Esophagus squamous epithelium (tissue), 5 donors: ENCODE measurements at regions not wholly inside any gene's neighbourhood (a gene's known extent, or its start where the extent isn't known, plus 50 kb on each side); places are given as distances from the start of the nearest gene placed in this dataset.

ENCODE experiments used
- DNase-seq: peaks from one replicate; lab custom pipeline; 2025; lab: John Stamatoyannopoulos, UW
- H3K27ac ChIP-seq, 4 donors: fragments of 200-600 bp; sonication (generic); one replicate each; pipeline ENCODE4 v1.5.1; 2016 to 2019; ENCODE audit warnings: mild to moderate bottlenecking in 1 of 4
- H3K27me3 ChIP-seq, 4 donors: fragments of 200-600 bp; sonication (generic); 1 replicate in 3 of 4; 2 replicates in 1 of 4; pipeline versions ENCODE4 v1.5.1 to v1.6.0; 2017 to 2021; ENCODE audit warnings: antibody characterized with exemption in 1 of 4
- H3K36me3 ChIP-seq, 3 donors: fragments of 200-600 bp; sonication (generic); one replicate each; pipeline ENCODE4 v1.5.1; 2016 to 2019
- H3K4me1 ChIP-seq, 3 donors: fragments of 200-600 bp; sonication (generic); one replicate each; pipeline ENCODE4 v1.5.1; 2017 to 2019
- H3K4me3 ChIP-seq, 4 donors: fragments of 200-600 bp; sonication (generic); 1 replicate in 3 of 4; 2 replicates in 1 of 4; pipeline ENCODE4 v1.5.1; 2016 to 2019; ENCODE audit warnings: mild to moderate bottlenecking in 2 of 4, moderate library complexity in 1 of 4
- H3K9me3 ChIP-seq, 3 donors: fragments of 200-600 bp; sonication (generic); one replicate each; pipeline ENCODE4 v1.5.1; 2016 to 2019
- CTCF ChIP-seq, 6 experiments: fragments of 450-650 bp in 4 of 6; fragments of 200-600 bp in 2 of 6; sonication (generic) in 2 of 6; IDR thresholded peaks; one replicate each; pipeline ENCODE4 v1.5.1; 2016 to 2019; ENCODE audit warnings: antibody characterized with exemption in 6 of 6, mild to moderate bottlenecking in 4 of 6, moderate library complexity in 4 of 6
- POLR2A ChIP-seq, 4 donors: fragments of 450-650 bp; IDR thresholded peaks; one replicate each; pipeline ENCODE4 v1.6.1; 2017; ENCODE audit warnings: antibody characterized with exemption in 4 of 4, mild to moderate bottlenecking in 4 of 4, moderate library complexity in 3 of 4
- WGBS, 2 donors: methylation state at CpG; one replicate each; pipeline ENCODE4 v1.1.5; 2018; 5-methylcytosine and 5-hydroxymethylcytosine counted together
- intact Hi-C: fragments of 100-400 bp; cut with DNase I; formaldehyde crosslinking; loops from one replicate; pipeline ENCODE4 v1.15.0; 2022
- donor health status: DM: yes; HTN: yes; CAD: no.

- Histone ChIP-seq H3K27me3 (no peaks in the 10 kb centered on the region), H3K4me3 (no peak overlapping the region), H3K9me3 (no peaks in the 10 kb centered on the region), H3K4me1 (no peaks in the 10 kb centered on the region), H3K36me3 (no peaks in the 10 kb centered on the region), H3K27ac (no peak overlapping the region)
- 78 to 88% methylated on average over 4 of the region's 4 CpGs for WGBS, 2 donors
- no peak for DNase-seq
- intact Hi-C loops: no loop called here
- TF ChIP-seq POLR2A (IDR thresholded peaks at IDR 0.05) (no peak), CTCF (IDR thresholded peaks at IDR 0.05) (no peak)
These were observed 152.5 kb upstream of the KLF7 start for GRCh38 chr2:207318181-207318628.

DNA sequence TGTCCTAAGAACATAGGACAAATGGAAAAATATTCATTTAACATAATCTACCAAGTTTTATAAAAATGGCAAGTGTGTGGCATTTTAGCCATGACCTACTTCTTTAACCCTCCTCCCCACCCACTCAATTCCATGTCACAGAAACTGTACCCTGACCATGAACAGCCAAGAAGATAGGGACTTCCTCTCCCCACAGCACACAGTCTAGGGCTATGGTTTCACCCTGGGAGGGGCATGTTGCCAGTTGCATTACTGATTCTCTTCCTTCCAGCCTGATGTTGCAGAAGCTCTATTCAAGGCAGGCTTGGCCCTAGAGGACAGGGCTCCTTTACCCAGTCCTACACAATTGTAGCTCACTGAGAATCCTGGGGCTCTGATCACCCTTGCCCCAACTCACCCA lies 153.6 kb upstream of the KLF7 start:
- intact Hi-C loops: no loop called here
- no peaks in the 10 kb centered on the region for H3K4me1 ChIP-seq
- no peaks in the 10 kb centered on the region for H3K36me3 ChIP-seq
- H3K9me3 ChIP-seq: no peaks in the 10 kb centered on the region
- no peak overlapping the region for H3K27ac ChIP-seq
- no peaks in the 10 kb centered on the region for H3K27me3 ChIP-seq
- no peak for DNase-seq
- TF ChIP-seq CTCF (IDR thresholded peaks at IDR 0.05) (no peak), POLR2A (IDR thresholded peaks at IDR 0.05) (no peak)
- H3K4me3 ChIP-seq: no peak overlapping the region

- intact Hi-C loops: no loop called here
- 73 to 76% methylated on average over 5 of the region's 5 CpGs for WGBS, 2 donors
- no peak overlapping the region for H3K4me3 ChIP-seq
- H3K9me3 ChIP-seq: no peaks in the 10 kb centered on the region
- H3K27me3 ChIP-seq: no peaks in the 10 kb centered on the region
- DNase-seq: no peak
- no peaks in the 10 kb centered on the region for H3K36me3 ChIP-seq
- no peaks in the 10 kb centered on the region for H3K4me1 ChIP-seq
- TF ChIP-seq POLR2A (IDR thresholded peaks at IDR 0.05) (no peak), CTCF (IDR thresholded peaks at IDR 0.05) (no peak)
- H3K27ac ChIP-seq: no peak overlapping the region
These were observed 154.8 kb upstream of the KLF7 start for GRCh38 chr2:207320381-207321159.

DNA sequence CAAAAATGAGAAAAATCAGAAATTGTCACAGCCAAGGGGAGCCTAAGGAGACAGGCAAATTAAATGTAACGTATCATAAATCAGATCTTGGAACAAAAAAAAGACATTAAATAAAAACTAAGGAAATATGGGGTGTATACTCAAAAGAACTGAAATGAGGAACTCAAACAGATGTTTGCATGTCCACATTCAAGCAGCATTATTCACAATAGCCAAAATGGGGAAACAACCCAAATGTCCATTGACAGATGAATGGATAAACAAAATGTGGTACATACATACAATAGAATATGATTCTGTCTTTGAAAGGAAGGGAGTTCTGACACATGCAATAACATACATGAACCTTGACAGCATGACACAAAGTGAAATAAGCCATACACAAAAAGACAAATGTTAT lies 155.8 kb upstream of the KLF7 start:
- intact Hi-C loops: no loop called here
- TF ChIP-seq POLR2A (IDR thresholded peaks at IDR 0.05): no peak
- no peak for TF ChIP-seq CTCF (IDR thresholded peaks at IDR 0.05)
- Histone ChIP-seq H3K36me3 (no peaks in the 10 kb centered on the region), H3K9me3 (no peaks in the 10 kb centered on the region), H3K4me1 (no peaks in the 10 kb centered on the region), H3K4me3 (no peak overlapping the region), H3K27me3 (no peaks in the 10 kb centered on the region), H3K27ac (no peak overlapping the region)
- no peak for DNase-seq
- 58 to 96% methylated on average over 1 of the region's 1 CpG for WGBS, 2 donors

DNA sequence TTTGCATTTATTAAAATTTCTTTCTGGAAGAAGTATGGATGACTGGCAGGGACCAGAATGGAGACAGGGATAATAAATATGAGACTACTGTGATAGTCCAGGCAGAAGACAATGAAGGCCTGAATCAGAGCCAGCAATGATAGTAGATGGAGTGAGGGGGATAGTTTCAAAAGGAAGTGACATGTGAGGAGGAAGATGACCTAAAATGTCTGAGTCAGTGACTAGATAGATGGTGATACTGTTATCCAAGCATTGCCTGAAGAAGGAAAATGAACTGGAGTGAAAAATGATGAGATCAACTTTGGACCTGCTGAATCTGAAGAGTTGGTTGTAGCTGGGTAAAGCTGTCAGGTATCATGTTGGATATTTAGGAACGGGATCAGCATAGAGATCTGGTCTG lies 158.3 kb upstream of the KLF7 start:
- Histone ChIP-seq H3K36me3 (no peaks in the 10 kb centered on the region), H3K4me1 (no peaks in the 10 kb centered on the region), H3K27me3 (no peaks in the 10 kb centered on the region), H3K9me3 (no peaks in the 10 kb centered on the region), H3K27ac (no peak overlapping the region), H3K4me3 (no peak overlapping the region)
- no peak for DNase-seq
- no peak for TF ChIP-seq CTCF (IDR thresholded peaks at IDR 0.05)
- TF ChIP-seq POLR2A (IDR thresholded peaks at IDR 0.05): no peak
- WGBS, 2 donors: 88 to 90% methylated on average over 1 of the region's 1 CpG
- intact Hi-C loops: no loop called here
